HG02970 (cell line): ENCODE measurements at regions not wholly inside any gene's neighbourhood (a gene's known extent, or its start where the extent isn't known, plus 50 kb on each side); places are given as distances from the start of the nearest gene placed in this dataset.
"Not testable (repeated sequence)": the region's sequence is repeated elsewhere in the genome, so short reads cannot be mapped to it uniquely, and the experiment has no call there.

Experiments
- ATAC-seq: cut with Tn5 transposase; IDR thresholded peaks from one replicate; pipeline ENCODE4 v1.9.1; 2021; ENCODE audit warnings: mild to moderate bottlenecking, moderate library complexity, moderate number of reproducible peaks; ENCODE audit not compliant: unreplicated experiment, low FRiP score

- ATAC-seq = no peak
Observed at GRCh38 chr3:34399401-34399800, 601.0 kb downstream of the PDCD6IP start.

- no peak for ATAC-seq
Observed at GRCh38 chr3:34405159-34405558, 606.7 kb downstream of the PDCD6IP start.

- no peak for ATAC-seq
Observed at GRCh38 chr3:34407281-34407680, 608.9 kb downstream of the PDCD6IP start.

GRCh38 chr3:34408088-34408487, 609.7 kb downstream of the PDCD6IP start:
- no peak for ATAC-seq

- ATAC-seq = no peak
Observed at GRCh38 chr3:34411596-34411995, 613.2 kb downstream of the PDCD6IP start.

- no peak for ATAC-seq
Observed at GRCh38 chr3:34419801-34420200, 621.4 kb downstream of the PDCD6IP start.

GRCh38 chr3:34421762-34422161, 623.3 kb downstream of the PDCD6IP start:
- no peak for ATAC-seq

- no peak for ATAC-seq
Observed at GRCh38 chr3:34439796-34440195, 641.4 kb downstream of the PDCD6IP start.

- no peak for ATAC-seq
Observed at GRCh38 chr3:34444137-34444536, 645.7 kb downstream of the PDCD6IP start.

- ATAC-seq = no peak
Observed at GRCh38 chr3:34449305-34449704, 650.9 kb downstream of the PDCD6IP start.

GRCh38 chr3:34463414-34463813, 665.0 kb downstream of the PDCD6IP start:
- no peak for ATAC-seq

- ATAC-seq = no peak
Observed at GRCh38 chr3:34464646-34465045, 666.2 kb downstream of the PDCD6IP start.

GRCh38 chr3:34475851-34476250, 677.4 kb downstream of the PDCD6IP start:
- no peak for ATAC-seq

- ATAC-seq = no peak
Observed at GRCh38 chr3:34483311-34483887, 685.0 kb downstream of the PDCD6IP start.

GRCh38 chr3:34504366-34504765, 705.9 kb downstream of the PDCD6IP start:
- no peak for ATAC-seq

- no peak for ATAC-seq
Observed at GRCh38 chr3:34504775-34505174, 706.3 kb downstream of the PDCD6IP start.

GRCh38 chr3:34508732-34509131, 710.3 kb downstream of the PDCD6IP start:
- no peak for ATAC-seq

- no peak for ATAC-seq
Observed at GRCh38 chr3:34511891-34512290, 713.5 kb downstream of the PDCD6IP start.

GRCh38 chr3:34519008-34519407, 720.6 kb downstream of the PDCD6IP start:
- not testable (repeated sequence) for ATAC-seq

- ATAC-seq = no peak
Observed at GRCh38 chr3:34531156-34531555, 732.7 kb downstream of the PDCD6IP start.

- ATAC-seq = no peak
Observed at GRCh38 chr3:34533451-34533850, 735.0 kb downstream of the PDCD6IP start.

- no peak for ATAC-seq
Observed at GRCh38 chr3:34534013-34534412, 735.6 kb downstream of the PDCD6IP start.

GRCh38 chr3:34544136-34544535, 745.7 kb downstream of the PDCD6IP start:
- ATAC-seq = no peak
